ENCODE measurements at regions not wholly inside any gene's neighbourhood (a gene's known extent, or its start where the extent isn't known, plus 50 kb on each side); places are given as distances from the start of the nearest gene placed in this dataset.

DNA sequence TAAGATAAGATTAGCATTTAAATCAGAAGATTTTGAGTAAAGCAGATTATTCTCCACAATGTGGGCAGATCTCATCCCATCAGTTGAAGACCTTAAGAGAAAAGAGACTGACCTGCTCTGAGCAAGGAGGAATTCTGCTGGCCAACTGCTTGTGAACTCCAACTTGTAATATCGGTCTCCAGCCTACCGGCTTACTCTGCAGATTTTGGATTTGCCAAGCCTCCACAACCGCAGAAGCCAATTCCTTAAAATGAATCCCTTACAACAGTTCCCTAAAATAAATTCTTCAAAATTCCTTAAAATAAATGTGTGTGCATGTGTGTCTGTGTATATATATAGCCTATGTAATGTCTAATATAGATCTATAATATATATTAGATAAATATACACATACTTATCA is 107.4 kb upstream of the KLF13 start:
- TF ChIP-seq, protein P1, sequence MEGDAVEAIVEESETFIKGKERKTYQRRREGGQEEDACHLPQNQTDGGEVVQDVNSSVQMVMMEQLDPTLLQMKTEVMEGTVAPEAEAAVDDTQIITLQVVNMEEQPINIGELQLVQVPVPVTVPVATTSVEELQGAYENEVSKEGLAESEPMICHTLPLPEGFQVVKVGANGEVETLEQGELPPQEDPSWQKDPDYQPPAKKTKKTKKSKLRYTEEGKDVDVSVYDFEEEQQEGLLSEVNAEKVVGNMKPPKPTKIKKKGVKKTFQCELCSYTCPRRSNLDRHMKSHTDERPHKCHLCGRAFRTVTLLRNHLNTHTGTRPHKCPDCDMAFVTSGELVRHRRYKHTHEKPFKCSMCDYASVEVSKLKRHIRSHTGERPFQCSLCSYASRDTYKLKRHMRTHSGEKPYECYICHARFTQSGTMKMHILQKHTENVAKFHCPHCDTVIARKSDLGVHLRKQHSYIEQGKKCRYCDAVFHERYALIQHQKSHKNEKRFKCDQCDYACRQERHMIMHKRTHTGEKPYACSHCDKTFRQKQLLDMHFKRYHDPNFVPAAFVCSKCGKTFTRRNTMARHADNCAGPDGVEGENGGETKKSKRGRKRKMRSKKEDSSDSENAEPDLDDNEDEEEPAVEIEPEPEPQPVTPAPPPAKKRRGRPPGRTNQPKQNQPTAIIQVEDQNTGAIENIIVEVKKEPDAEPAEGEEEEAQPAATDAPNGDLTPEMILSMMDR (IDR thresholded peaks at IDR 0.05) = no peak
- TF ChIP-seq EP300 (IDR thresholded peaks at IDR 0.05) (no peak), POLR2AphosphoS5 (IDR thresholded peaks at IDR 0.05) (no peak)
